Ovary (tissue), 7 donors: ENCODE measurements at regions not wholly inside any gene's neighbourhood (a gene's known extent, or its start where the extent isn't known, plus 50 kb on each side); places are given as distances from the start of the nearest gene placed in this dataset.

Experiments
- DNase-seq, 5 donors: peaks; one replicate each; pipeline ENCODE4 v3.0.0-alpha.2; 2019 to 2020
- H3K27ac ChIP-seq, 2 donors: fragments of 200-600 bp; one replicate each; pipeline versions ENCODE4 v1.5.1 to v1.8.0; 2019 to 2022
- H3K27me3 ChIP-seq: fragments of 200-600 bp; one replicate; pipeline ENCODE4 v1.8.0; 2022
- H3K36me3 ChIP-seq: fragments of 200-600 bp; sonication (generic); one replicate; pipeline ENCODE4 v1.5.1; 2019
- H3K4me1 ChIP-seq: one replicate; pipeline ENCODE4 v1.8.1; 2013; ENCODE audit warnings: mild to moderate bottlenecking, moderate library complexity; ENCODE audit not compliant: insufficient read depth
- H3K4me3 ChIP-seq: fragments of 200-600 bp; sonication (generic); one replicate; pipeline ENCODE4 v1.5.1; 2017
- H3K9me3 ChIP-seq, 2 donors: fragments of 200-600 bp in 1 of 2; sonication (generic) in 1 of 2; one replicate each; pipeline versions ENCODE4 v1.5.1 to v1.8.1; 2013 to 2019; ENCODE audit warnings: mild to moderate bottlenecking in 1 of 2, moderate library complexity in 1 of 2
- EP300 ChIP-seq: sonication (generic); formaldehyde crosslinking; IDR thresholded peaks from one replicate; pipeline ENCODE4 v1.6.1; 2017; ENCODE audit warnings: antibody characterized with exemption
- POLR2A ChIP-seq: fragments of 450-650 bp; IDR thresholded peaks from one replicate; pipeline ENCODE4 v1.6.1; 2017; ENCODE audit warnings: antibody characterized with exemption, mild to moderate bottlenecking, moderate library complexity
- WGBS, 3 donors: extraction: QIAGEN DNeasy Blood & Tissue Kit in 1 of 3; methylation state at CpG; one replicate each; pipeline versions ENCODE4 v1.1.5 to v1.1.7; 2013 to 2017; 5-methylcytosine and 5-hydroxymethylcytosine counted together
- intact Hi-C, 4 donors: fragments of 100-400 bp; cut with DNase I; formaldehyde crosslinking; loops; one replicate each; pipeline versions ENCODE4 v1.11.0 to v1.15.1; 2022 to 2023
- TF ChIP-seq, protein P1 (sequence below), 3 donors: fragments of 450-650 bp in 2 of 3; fragments of 200-600 bp in 1 of 3; IDR thresholded peaks; one replicate each; pipeline versions ENCODE4 v1.5.1 to v1.8.0; 2016 to 2022; ENCODE audit warnings: antibody characterized with exemption in 3 of 3, mild to moderate bottlenecking in 1 of 3
- donor health status: DM: no; HTN: no; CAD: no; lungs with moderate emphysema.
- donor health status: DM: no; HTN: no; CAD: no.
- donor health status: Bipolar disorder and iron deficiency.
- donor health status: DM: no; HTN: no; CAD: no.
- donor health status: DM: yes; HTN: yes; CAD: no.

DNA sequence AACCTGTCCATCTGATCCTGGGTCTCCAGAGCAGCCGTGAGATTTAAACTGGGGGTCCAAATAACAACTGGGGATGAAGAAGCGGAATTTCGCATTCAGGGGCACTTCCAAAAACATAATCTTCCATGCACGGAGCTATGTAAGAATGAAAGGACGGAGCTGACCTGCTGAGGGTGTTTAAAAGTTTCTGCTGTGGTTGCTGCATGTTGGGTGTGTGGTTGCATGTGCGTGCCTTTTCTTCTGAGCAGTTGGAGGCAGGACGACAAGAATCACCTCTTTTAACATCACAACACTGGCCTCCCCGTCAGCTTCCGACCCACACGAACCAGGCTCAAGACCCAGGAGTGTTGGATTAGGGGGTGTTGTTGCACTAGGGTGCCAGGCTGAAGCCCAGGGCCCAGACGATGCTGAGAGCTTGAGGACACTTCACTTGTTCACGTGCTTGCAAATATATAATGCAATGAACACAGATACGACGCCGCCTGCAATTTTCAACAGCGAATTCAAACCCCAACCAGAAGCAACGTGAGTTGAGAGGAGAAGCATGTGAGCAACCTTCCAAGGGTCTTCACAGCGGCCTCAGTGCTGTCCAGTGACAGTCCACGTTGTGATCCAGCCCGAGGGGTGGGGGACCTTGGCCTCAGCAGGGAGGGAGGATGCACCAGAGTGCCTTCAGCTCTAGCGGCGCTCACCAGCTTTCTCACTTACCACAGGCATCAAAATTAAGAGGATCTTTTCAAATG is 76.0 kb upstream of the SALL3 start:
- no peak overlapping the region for H3K4me3 ChIP-seq
- H3K27ac ChIP-seq: no peak overlapping the region
- no peaks in the 10 kb centered on the region for H3K4me1 ChIP-seq
- TF ChIP-seq POLR2A: no peak
- TF ChIP-seq, protein P1, sequence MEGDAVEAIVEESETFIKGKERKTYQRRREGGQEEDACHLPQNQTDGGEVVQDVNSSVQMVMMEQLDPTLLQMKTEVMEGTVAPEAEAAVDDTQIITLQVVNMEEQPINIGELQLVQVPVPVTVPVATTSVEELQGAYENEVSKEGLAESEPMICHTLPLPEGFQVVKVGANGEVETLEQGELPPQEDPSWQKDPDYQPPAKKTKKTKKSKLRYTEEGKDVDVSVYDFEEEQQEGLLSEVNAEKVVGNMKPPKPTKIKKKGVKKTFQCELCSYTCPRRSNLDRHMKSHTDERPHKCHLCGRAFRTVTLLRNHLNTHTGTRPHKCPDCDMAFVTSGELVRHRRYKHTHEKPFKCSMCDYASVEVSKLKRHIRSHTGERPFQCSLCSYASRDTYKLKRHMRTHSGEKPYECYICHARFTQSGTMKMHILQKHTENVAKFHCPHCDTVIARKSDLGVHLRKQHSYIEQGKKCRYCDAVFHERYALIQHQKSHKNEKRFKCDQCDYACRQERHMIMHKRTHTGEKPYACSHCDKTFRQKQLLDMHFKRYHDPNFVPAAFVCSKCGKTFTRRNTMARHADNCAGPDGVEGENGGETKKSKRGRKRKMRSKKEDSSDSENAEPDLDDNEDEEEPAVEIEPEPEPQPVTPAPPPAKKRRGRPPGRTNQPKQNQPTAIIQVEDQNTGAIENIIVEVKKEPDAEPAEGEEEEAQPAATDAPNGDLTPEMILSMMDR (IDR thresholded peaks at IDR 0.05): no peak
- TF ChIP-seq EP300: no peak
- DNase-seq: no peak
- H3K9me3 ChIP-seq: no peaks in the 10 kb centered on the region
- intact Hi-C loops: loop anchor here in 1 of 4 donors (10.0 kb wide), 1 partner anchor 51 kb away; no protein-coding TSS in a partner anchor
- H3K36me3 ChIP-seq: no peaks in the 10 kb centered on the region
- 66 to 70% (median 68%) methylated on average over 22 of the region's 22 CpGs for WGBS, 3 donors
- no peaks in the 10 kb centered on the region for H3K27me3 ChIP-seq

DNA sequence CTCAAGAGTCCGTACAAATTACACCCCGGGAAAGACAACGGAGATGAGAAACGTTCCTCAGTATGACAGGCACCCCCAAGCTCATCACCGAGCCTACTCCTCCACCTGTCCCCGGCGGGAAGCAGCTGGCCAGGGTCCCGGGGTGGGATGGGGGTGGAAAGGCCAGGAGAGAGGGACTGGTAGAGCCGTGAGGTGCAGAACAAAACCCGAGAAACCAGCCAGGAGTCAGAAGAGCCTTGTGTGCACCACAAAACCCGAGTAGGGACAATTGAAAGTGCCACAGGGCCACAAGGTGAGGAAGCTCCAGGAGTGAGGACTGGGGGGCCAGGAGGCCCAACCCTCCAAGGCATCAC is 75.5 kb upstream of the SALL3 start:
- intact Hi-C loops: loop anchor here in 1 of 4 donors (10.0 kb wide), 1 partner anchor 51 kb away; no protein-coding TSS in a partner anchor
- Histone ChIP-seq H3K27ac (no peak overlapping the region), H3K36me3 (no peaks in the 10 kb centered on the region), H3K27me3 (no peaks in the 10 kb centered on the region), H3K4me1 (no peaks in the 10 kb centered on the region), H3K4me3 (no peak overlapping the region), H3K9me3 (no peaks in the 10 kb centered on the region)
- TF ChIP-seq, protein P1 (IDR thresholded peaks at IDR 0.05): no peak
- TF ChIP-seq POLR2A (no peak), EP300 (no peak)
- WGBS, 3 donors: 66 to 70% (median 68%) methylated on average over 11 of the region's 11 CpGs
- no peak for DNase-seq

DNA sequence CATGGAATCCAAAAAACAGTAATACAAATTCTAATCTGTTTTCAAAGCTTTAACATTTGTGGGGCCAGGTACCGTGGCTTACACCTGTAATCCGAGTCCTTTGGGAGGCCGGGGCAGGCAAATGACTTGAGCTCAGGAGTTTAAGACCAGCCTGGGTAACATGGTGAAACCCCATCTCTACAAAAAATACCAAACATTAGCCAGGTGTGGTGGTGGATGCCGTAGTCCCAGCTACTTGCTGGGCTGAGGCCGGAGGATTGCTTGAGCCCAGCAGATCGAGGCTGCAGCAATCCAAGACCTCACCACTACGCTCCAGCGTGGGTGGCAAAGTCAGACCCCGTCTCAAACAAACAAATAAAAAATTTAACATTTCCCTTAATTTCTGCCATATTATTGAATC is 74.3 kb upstream of the SALL3 start:
- intact Hi-C loops: loop anchor here in 1 of 4 donors (10.0 kb wide), 1 partner anchor 49 kb away; no protein-coding TSS in a partner anchor
- H3K9me3 ChIP-seq: no peaks in the 10 kb centered on the region
- no peak overlapping the region for H3K4me3 ChIP-seq
- 76 to 88% (median 79%) methylated on average over 9 of the region's 9 CpGs for WGBS, 3 donors
- no peaks in the 10 kb centered on the region for H3K27me3 ChIP-seq
- TF ChIP-seq POLR2A (no peak), EP300 (no peak)
- TF ChIP-seq, protein P1 (IDR thresholded peaks at IDR 0.05): no peak
- no peaks in the 10 kb centered on the region for H3K36me3 ChIP-seq
- no peaks in the 10 kb centered on the region for H3K4me1 ChIP-seq
- no peak overlapping the region for H3K27ac ChIP-seq
- no peak for DNase-seq

DNA sequence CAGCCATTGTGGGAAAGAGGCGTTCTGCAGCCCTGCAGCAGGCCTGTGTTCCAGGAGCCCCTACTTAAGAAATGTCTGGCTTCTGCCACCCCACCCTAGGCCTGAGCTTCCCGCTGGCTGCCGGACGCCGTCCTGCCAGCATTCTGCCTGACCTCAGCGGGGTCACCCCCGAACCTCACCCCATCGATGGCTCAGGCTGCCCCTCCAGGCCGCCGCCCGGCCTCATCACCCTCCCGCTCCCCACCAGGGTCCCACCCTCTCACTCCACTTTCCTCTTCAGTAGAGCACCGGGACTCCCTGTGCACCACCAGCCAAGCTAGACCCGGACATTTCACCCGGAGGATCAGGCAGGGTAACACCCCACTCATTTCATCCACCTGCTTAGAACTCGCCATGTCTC is 73.6 kb upstream of the SALL3 start:
- WGBS, 3 donors: 87 to 91% (median 88%) methylated on average over 16 of the region's 16 CpGs
- no peak overlapping the region for H3K4me3 ChIP-seq
- no peaks in the 10 kb centered on the region for H3K4me1 ChIP-seq
- H3K36me3 ChIP-seq: no peaks in the 10 kb centered on the region
- intact Hi-C loops: loop anchor here in 1 of 4 donors (10.0 kb wide), 1 partner anchor 49 kb away; no protein-coding TSS in a partner anchor
- H3K27ac ChIP-seq: no peak overlapping the region
- H3K9me3 ChIP-seq: no peaks in the 10 kb centered on the region
- H3K27me3 ChIP-seq: no peaks in the 10 kb centered on the region
- TF ChIP-seq, protein P1 (IDR thresholded peaks at IDR 0.05): no peak
- TF ChIP-seq EP300 (no peak), POLR2A (no peak)
- DNase-seq: no peak
